Psoas muscle (tissue), 7 donors: ENCODE measurements at regions not wholly inside any gene's neighbourhood (a gene's known extent, or its start where the extent isn't known, plus 50 kb on each side); places are given as distances from the start of the nearest gene placed in this dataset.
A peak's percentile ranks its signal among the peaks of the same experiment; 100 is the strongest.

Experiments used
- ATAC-seq, 4 donors: fragments of 200-7000 bp; cut with Tn5 transposase; one replicate each; pipeline ENCODE4 v1.9.1; 2020; ENCODE audit warnings: moderate library complexity in 3 of 4, mild to moderate bottlenecking in 2 of 4
- DNase-seq, 2 donors: peaks; one replicate each; pipeline ENCODE4 v3.0.0-alpha.2; 2020
- H3K27ac ChIP-seq: fragments of 200-600 bp; one replicate; pipeline ENCODE4 v1.8.0; 2022
- H3K27me3 ChIP-seq, 3 donors: fragments of 200-600 bp in 1 of 3; one replicate each; pipeline versions ENCODE4 v1.6.1 to v1.8.0; 2013 to 2022; ENCODE audit warnings: low read length in 2 of 3, mild to moderate bottlenecking in 2 of 3, moderate library complexity in 1 of 3; ENCODE audit not compliant: insufficient read depth in 3 of 3
- H3K36me3 ChIP-seq, 2 donors: fragments of 200-600 bp in 1 of 2; one replicate each; pipeline versions ENCODE4 v1.6.1 to v1.8.0; 2013 to 2022; ENCODE audit warnings: low read depth in 1 of 2, mild to moderate bottlenecking in 1 of 2, moderate library complexity in 1 of 2; ENCODE audit not compliant: insufficient read depth in 1 of 2
- H3K4me1 ChIP-seq: fragments of 200-600 bp; one replicate; pipeline ENCODE4 v1.8.0; 2022
- H3K4me3 ChIP-seq: fragments of 200-600 bp; one replicate; pipeline ENCODE4 v1.8.0; 2022; ENCODE audit warnings: mild to moderate bottlenecking
- H3K9me3 ChIP-seq: fragments of 200-600 bp; one replicate; pipeline ENCODE4 v1.8.0; 2022
- WGBS, 3 donors: extraction: QIAGEN DNeasy Blood & Tissue Kit; methylation state at CpG; one replicate each; pipeline versions ENCODE4 v1.1.6 to v1.1.7; 2013; 5-methylcytosine and 5-hydroxymethylcytosine counted together
- intact Hi-C, 2 donors: fragments of 100-400 bp; cut with DNase I; formaldehyde crosslinking; loops; one replicate each; pipeline versions ENCODE4 v1.11.0 to v1.14.2; 2022
- TF ChIP-seq, protein P1 (sequence below): fragments of 200-600 bp; IDR thresholded peaks from one replicate; pipeline ENCODE4 v1.8.0; 2022; ENCODE audit warnings: antibody characterized with exemption
- donor health status: healthy with polysubstance abuse.
- donor health status: DM: no; HTN: no; CAD: no; lungs with moderate emphysema.
- donor health status: Bipolar disorder and iron deficiency.
- donor health status: healthy.
- donor health status: DM: yes; HTN: yes; CAD: no.
- donor health status: DM: no; HTN: no; CAD: no.
- donor health status: DM: yes; HTN: yes; CAD: no.

DNA sequence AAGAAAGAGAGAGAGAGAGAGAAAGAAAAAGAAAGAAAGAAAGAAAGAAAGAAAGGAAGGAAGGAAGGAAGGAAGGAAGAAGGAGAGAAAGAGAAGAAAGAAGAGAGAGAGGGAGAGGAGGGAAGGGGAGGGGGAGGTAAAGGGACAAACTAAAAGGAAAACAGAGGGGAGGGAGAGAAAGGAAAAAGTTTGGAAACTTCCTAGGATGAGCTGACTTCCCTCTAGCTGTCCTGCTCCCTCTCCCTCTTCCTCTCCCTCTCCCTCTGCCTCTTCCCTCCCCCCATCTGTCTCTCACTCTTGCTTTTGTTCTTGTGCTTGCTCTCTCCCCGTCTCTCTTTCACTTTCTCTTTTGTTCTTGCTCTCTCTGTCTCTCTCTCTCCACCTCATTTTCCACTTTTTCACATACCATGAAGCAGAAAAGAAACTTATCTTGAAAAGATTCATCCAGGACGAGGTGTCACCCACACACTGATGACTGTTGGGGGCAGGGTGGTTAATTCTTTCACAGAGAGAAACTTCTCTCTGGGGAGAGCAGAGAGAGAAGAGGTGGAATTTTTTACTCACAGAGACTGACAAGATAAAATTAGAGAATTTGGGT, 56.4 kb upstream of the DUSP22 start:
- 6 to 10% (median 8%) methylated on average over 2 of the region's 2 CpGs for WGBS, 3 donors
- Histone ChIP-seq H3K36me3 (no peaks in the 10 kb centered on the region), H3K4me3 (peak overlapping the region; percentile 40), H3K4me1 (no peaks in the 10 kb centered on the region), H3K9me3 (no peaks in the 10 kb centered on the region), H3K27me3 (no peaks in the 10 kb centered on the region), H3K27ac (peak overlapping the region; percentile 61)
- no peak for ATAC-seq
- TF ChIP-seq, protein P1, sequence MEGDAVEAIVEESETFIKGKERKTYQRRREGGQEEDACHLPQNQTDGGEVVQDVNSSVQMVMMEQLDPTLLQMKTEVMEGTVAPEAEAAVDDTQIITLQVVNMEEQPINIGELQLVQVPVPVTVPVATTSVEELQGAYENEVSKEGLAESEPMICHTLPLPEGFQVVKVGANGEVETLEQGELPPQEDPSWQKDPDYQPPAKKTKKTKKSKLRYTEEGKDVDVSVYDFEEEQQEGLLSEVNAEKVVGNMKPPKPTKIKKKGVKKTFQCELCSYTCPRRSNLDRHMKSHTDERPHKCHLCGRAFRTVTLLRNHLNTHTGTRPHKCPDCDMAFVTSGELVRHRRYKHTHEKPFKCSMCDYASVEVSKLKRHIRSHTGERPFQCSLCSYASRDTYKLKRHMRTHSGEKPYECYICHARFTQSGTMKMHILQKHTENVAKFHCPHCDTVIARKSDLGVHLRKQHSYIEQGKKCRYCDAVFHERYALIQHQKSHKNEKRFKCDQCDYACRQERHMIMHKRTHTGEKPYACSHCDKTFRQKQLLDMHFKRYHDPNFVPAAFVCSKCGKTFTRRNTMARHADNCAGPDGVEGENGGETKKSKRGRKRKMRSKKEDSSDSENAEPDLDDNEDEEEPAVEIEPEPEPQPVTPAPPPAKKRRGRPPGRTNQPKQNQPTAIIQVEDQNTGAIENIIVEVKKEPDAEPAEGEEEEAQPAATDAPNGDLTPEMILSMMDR, result no peak
- intact Hi-C loops, result no loop called here
- no peak for DNase-seq

DNA sequence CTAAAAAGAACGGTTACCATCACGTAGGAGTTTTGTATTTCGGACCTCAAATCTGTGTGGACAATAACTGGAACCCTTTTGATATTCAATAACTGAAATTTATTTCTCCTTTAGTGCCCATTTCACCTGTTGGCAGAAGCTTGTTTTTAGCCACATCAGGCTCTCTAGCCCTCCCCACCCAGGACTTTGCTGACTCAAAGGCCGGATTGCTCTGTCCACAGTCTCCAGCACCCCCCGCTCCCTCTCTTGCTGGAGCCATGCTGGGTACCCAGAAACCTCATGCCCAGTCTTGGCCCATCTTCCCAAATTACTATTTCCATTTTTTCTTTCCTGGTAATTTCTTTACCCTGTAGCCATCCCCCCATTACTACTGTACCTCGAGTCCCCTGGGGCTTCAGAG, 55.8 kb upstream of the DUSP22 start:
- intact Hi-C loops, result no loop called here
- H3K4me3 ChIP-seq, result peak overlapping the region; percentile 40
- H3K9me3 ChIP-seq, result no peaks in the 10 kb centered on the region
- H3K36me3 ChIP-seq, result no peaks in the 10 kb centered on the region
- peak overlapping the region; percentile 61 for H3K27ac ChIP-seq
- DNase-seq, result no peak
- no peaks in the 10 kb centered on the region for H3K4me1 ChIP-seq
- ATAC-seq, result no peak
- 68 to 75% (median 71%) methylated on average over 6 of the region's 6 CpGs for WGBS, 3 donors
- no peaks in the 10 kb centered on the region for H3K27me3 ChIP-seq
- TF ChIP-seq, protein P1, result no peak

DNA sequence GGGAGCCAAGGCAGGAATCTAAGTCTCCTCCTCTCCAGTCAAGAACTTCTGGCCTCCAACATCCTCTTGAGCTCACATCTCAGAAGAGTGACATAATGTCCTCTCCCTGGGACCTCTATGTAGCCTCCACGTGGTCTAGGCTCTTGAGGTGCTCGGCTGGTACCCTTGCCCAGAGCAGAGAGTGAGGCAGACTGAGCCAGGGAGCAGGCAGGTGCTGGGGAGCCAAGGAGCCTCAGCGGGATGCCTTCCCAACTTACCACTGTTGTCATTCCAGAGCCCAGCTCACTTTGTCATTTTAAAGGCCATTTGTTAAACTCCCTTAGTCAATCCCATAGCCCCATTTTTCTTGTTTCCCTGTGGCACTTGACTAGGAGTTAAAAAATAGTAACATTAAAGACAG, 52.1 kb upstream of the DUSP22 start:
- Histone ChIP-seq H3K4me1 (no peaks in the 10 kb centered on the region), H3K9me3 (peaks cover 6% of the 10 kb centered on the region), H3K27me3 (no peaks in the 10 kb centered on the region), H3K36me3 (no peaks in the 10 kb centered on the region), H3K4me3 (no peak overlapping the region), H3K27ac (no peak overlapping the region)
- ATAC-seq (no peak), DNase-seq (no peak)
- TF ChIP-seq, protein P1, result no peak
- 53 to 67% (median 59%) methylated on average over 3 of the region's 3 CpGs for WGBS, 3 donors
- intact Hi-C loops, result no loop called here

DNA sequence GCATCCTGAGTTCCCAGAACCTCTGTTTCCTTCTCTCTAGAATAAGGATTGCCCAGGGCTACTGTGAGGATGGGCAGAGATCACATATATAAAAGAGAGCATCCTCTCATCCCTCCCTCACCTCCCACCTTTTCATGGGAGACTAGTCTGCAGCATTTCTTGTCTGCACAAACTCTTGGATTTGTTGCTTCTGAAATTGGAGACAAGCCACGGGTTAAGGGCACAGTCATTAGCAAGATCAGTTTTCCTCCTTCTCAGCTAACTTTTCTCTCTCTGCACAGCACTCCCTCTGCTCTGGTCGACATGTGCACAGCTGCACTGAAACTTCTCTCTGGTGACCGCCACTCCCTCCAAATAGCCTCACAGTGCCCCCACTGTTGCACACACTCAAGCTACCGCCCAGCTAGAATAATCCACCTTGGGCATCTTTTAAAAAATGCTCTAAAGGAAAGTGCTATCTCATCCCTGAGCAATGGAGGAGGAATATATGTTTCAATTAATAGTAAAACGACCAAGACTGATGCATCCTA, 50.9 kb upstream of the DUSP22 start:
- Histone ChIP-seq H3K27me3 (no peaks in the 10 kb centered on the region), H3K9me3 (peaks cover 6% of the 10 kb centered on the region), H3K36me3 (no peaks in the 10 kb centered on the region), H3K4me3 (no peak overlapping the region), H3K27ac (no peak overlapping the region), H3K4me1 (no peaks in the 10 kb centered on the region)
- ATAC-seq, result no peak
- TF ChIP-seq, protein P1, result no peak
- DNase-seq, result no peak
- WGBS, 3 donors, result 17 to 22% (median 17%) methylated on average over 5 of the region's 5 CpGs
- intact Hi-C loops, result no loop called here
